ENCODE measurements at regions not wholly inside any gene's neighbourhood (a gene's known extent, or its start where the extent isn't known, plus 50 kb on each side); places are given as distances from the start of the nearest gene placed in this dataset.

GRCh38 chr7:96933067-96933645, 72.2 kb upstream of the DLX6 start:
- Histone ChIP-seq H3K4me1 (ENCODE audit: control insufficient read depth in 2 of 2, insufficient read depth in 2 of 2, low read length in 1 of 2) (peaks cover 0 to 2% of the 10 kb centered on the region in 2 donors), H3K27ac (ENCODE audit: low read depth in 2 of 2, low read length in 1 of 2) (no peak overlapping the region), H3K36me3 (ENCODE audit: control insufficient read depth in 2 of 2, insufficient read depth in 2 of 2, low read length in 1 of 2) (no peaks in the 10 kb centered on the region), H3K9me3 (ENCODE audit: control insufficient read depth in 2 of 2, insufficient read depth in 1 of 2, low read depth in 1 of 2, low read length in 1 of 2) (no peaks in the 10 kb centered on the region), H3K4me3 (ENCODE audit: low read depth in 1 of 2, low read length in 2 of 2) (no peak overlapping the region), H3K27me3 (ENCODE audit: control insufficient read depth in 1 of 2, insufficient read depth in 2 of 2, low read length in 2 of 2) (no peaks in the 10 kb centered on the region)
- WGBS, 2 donors: 80 to 82% methylated on average over 9 of the region's 9 CpGs

GRCh38 chr7:96936621-96937020, 68.7 kb upstream of the DLX6 start:
- Histone ChIP-seq H3K4me3 (ENCODE audit: low read depth in 1 of 2, low read length in 2 of 2) (no peak overlapping the region), H3K4me1 (ENCODE audit: control insufficient read depth in 2 of 2, insufficient read depth in 2 of 2, low read length in 1 of 2) (peaks cover 0 to 2% of the 10 kb centered on the region in 2 donors), H3K27ac (ENCODE audit: low read depth in 2 of 2, low read length in 1 of 2) (no peak overlapping the region), H3K27me3 (ENCODE audit: control insufficient read depth in 1 of 2, insufficient read depth in 2 of 2, low read length in 2 of 2) (no peaks in the 10 kb centered on the region), H3K9me3 (ENCODE audit: control insufficient read depth in 2 of 2, insufficient read depth in 1 of 2, low read depth in 1 of 2, low read length in 1 of 2) (no peaks in the 10 kb centered on the region), H3K36me3 (ENCODE audit: control insufficient read depth in 2 of 2, insufficient read depth in 2 of 2, low read length in 1 of 2) (no peaks in the 10 kb centered on the region)
- 72 to 85% methylated on average over 2 of the region's 2 CpGs for WGBS, 2 donors

GRCh38 chr7:96942112-96942511, 63.2 kb upstream of the DLX6 start:
- Histone ChIP-seq H3K4me1 (ENCODE audit: control insufficient read depth in 2 of 2, insufficient read depth in 2 of 2, low read length in 1 of 2) (no peaks in the 10 kb centered on the region), H3K4me3 (ENCODE audit: low read depth in 1 of 2, low read length in 2 of 2) (no peak overlapping the region), H3K27ac (ENCODE audit: low read depth in 2 of 2, low read length in 1 of 2) (no peak overlapping the region), H3K27me3 (ENCODE audit: control insufficient read depth in 1 of 2, insufficient read depth in 2 of 2, low read length in 2 of 2) (no peaks in the 10 kb centered on the region), H3K36me3 (ENCODE audit: control insufficient read depth in 2 of 2, insufficient read depth in 2 of 2, low read length in 1 of 2) (no peaks in the 10 kb centered on the region), H3K9me3 (ENCODE audit: control insufficient read depth in 2 of 2, insufficient read depth in 1 of 2, low read depth in 1 of 2, low read length in 1 of 2) (no peaks in the 10 kb centered on the region)
- 76 to 87% methylated on average over 4 of the region's 4 CpGs for WGBS, 2 donors

GRCh38 chr7:96949766-96950165, 55.6 kb upstream of the DLX6 start:
- no peak overlapping the region for H3K4me3 ChIP-seq (ENCODE audit: low read depth in 1 of 2, low read length in 2 of 2)
- H3K4me1 ChIP-seq (ENCODE audit: control insufficient read depth in 2 of 2, insufficient read depth in 2 of 2, low read length in 1 of 2): no peaks in the 10 kb centered on the region
- no peaks in the 10 kb centered on the region for H3K36me3 ChIP-seq (ENCODE audit: control insufficient read depth in 2 of 2, insufficient read depth in 2 of 2, low read length in 1 of 2)
- H3K27ac ChIP-seq (ENCODE audit: low read depth in 2 of 2, low read length in 1 of 2): no peak overlapping the region
- 43 to 56% methylated on average over 5 of the region's 5 CpGs for WGBS, 2 donors
- peaks cover 0 to 4% of the 10 kb centered on the region in 2 donors for H3K27me3 ChIP-seq (ENCODE audit: control insufficient read depth in 1 of 2, insufficient read depth in 2 of 2, low read length in 2 of 2)
- H3K9me3 ChIP-seq (ENCODE audit: control insufficient read depth in 2 of 2, insufficient read depth in 1 of 2, low read depth in 1 of 2, low read length in 1 of 2): no peaks in the 10 kb centered on the region

- Histone ChIP-seq H3K36me3 (ENCODE audit: control insufficient read depth in 2 of 2, insufficient read depth in 2 of 2, low read length in 1 of 2) (no peaks in the 10 kb centered on the region), H3K4me1 (ENCODE audit: control insufficient read depth in 2 of 2, insufficient read depth in 2 of 2, low read length in 1 of 2) (no peaks in the 10 kb centered on the region), H3K9me3 (ENCODE audit: control insufficient read depth in 2 of 2, insufficient read depth in 1 of 2, low read depth in 1 of 2, low read length in 1 of 2) (no peaks in the 10 kb centered on the region), H3K27ac (ENCODE audit: low read depth in 2 of 2, low read length in 1 of 2) (no peak overlapping the region), H3K27me3 (ENCODE audit: control insufficient read depth in 1 of 2, insufficient read depth in 2 of 2, low read length in 2 of 2) (peaks cover 0 to 4% of the 10 kb centered on the region in 2 donors), H3K4me3 (ENCODE audit: low read depth in 1 of 2, low read length in 2 of 2) (no peak overlapping the region)
- 52 to 61% methylated on average over 3 of the region's 3 CpGs for WGBS, 2 donors
Measured at GRCh38 chr7:96952974-96953391, 52.4 kb upstream of the DLX6 start.

GRCh38 chr7:96953676-96954513, 51.5 kb upstream of the DLX6 start:
- 49 to 57% methylated on average over 6 of the region's 6 CpGs for WGBS, 2 donors
- H3K9me3 ChIP-seq (ENCODE audit: control insufficient read depth in 2 of 2, insufficient read depth in 1 of 2, low read depth in 1 of 2, low read length in 1 of 2): no peaks in the 10 kb centered on the region
- peaks cover 0 to 4% of the 10 kb centered on the region in 2 donors for H3K27me3 ChIP-seq (ENCODE audit: control insufficient read depth in 1 of 2, insufficient read depth in 2 of 2, low read length in 2 of 2)
- no peak overlapping the region for H3K27ac ChIP-seq (ENCODE audit: low read depth in 2 of 2, low read length in 1 of 2)
- H3K4me1 ChIP-seq (ENCODE audit: control insufficient read depth in 2 of 2, insufficient read depth in 2 of 2, low read length in 1 of 2): no peaks in the 10 kb centered on the region
- no peak overlapping the region for H3K4me3 ChIP-seq (ENCODE audit: low read depth in 1 of 2, low read length in 2 of 2)
- no peaks in the 10 kb centered on the region for H3K36me3 ChIP-seq (ENCODE audit: control insufficient read depth in 2 of 2, insufficient read depth in 2 of 2, low read length in 1 of 2)
